Liver (tissue), 8 donors: ENCODE measurements at regions not wholly inside any gene's neighbourhood (a gene's known extent, or its start where the extent isn't known, plus 50 kb on each side); places are given as distances from the start of the nearest gene placed in this dataset.

ENCODE experiments used
- DNase-seq: peaks from one replicate; pipeline ENCODE4 v3.0.0-alpha.2; 2017; ENCODE audit warnings: low spot score
- H3K27ac ChIP-seq, 2 donors: one replicate each; pipeline ENCODE4 v1.7.0; 2013; ENCODE audit warnings: inconsistent platforms in 2 of 2, low read length in 2 of 2, control low read depth in 1 of 2, low read depth in 1 of 2, mild to moderate bottlenecking in 1 of 2
- H3K27me3 ChIP-seq, 4 donors: one replicate each; pipeline versions ENCODE4 v1.6.1 to v1.7.0; 2013; ENCODE audit warnings: low read length in 3 of 4, inconsistent platforms in 1 of 4, mild to moderate bottlenecking in 1 of 4, moderate library complexity in 1 of 4; ENCODE audit not compliant: control insufficient read depth in 4 of 4, insufficient read depth in 4 of 4
- H3K36me3 ChIP-seq, 4 donors: one replicate each; pipeline versions ENCODE4 v1.6.1 to v1.7.0; 2013; ENCODE audit warnings: low read length in 3 of 4, mild to moderate bottlenecking in 3 of 4, low read depth in 1 of 4, moderate library complexity in 1 of 4; ENCODE audit not compliant: control insufficient read depth in 4 of 4, insufficient read depth in 3 of 4
- H3K4me1 ChIP-seq, 4 donors: one replicate each; pipeline versions ENCODE4 v1.6.1 to v1.7.0; 2013; ENCODE audit warnings: low read length in 3 of 4, mild to moderate bottlenecking in 3 of 4, moderate library complexity in 1 of 4; ENCODE audit not compliant: control insufficient read depth in 4 of 4, insufficient read depth in 4 of 4
- H3K4me3 ChIP-seq, 3 donors: one replicate each; pipeline versions ENCODE4 v1.6.1 to v1.7.0; 2013; ENCODE audit warnings: low read length in 3 of 3, control low read depth in 1 of 3, low read depth in 1 of 3, mild to moderate bottlenecking in 1 of 3
- H3K9ac ChIP-seq, 2 donors: one replicate each; pipeline ENCODE4 v1.7.0; 2013; ENCODE audit warnings: low read length in 2 of 2, mild to moderate bottlenecking in 2 of 2, moderate library complexity in 2 of 2, control low read depth in 1 of 2, low read depth in 1 of 2
- H3K9me3 ChIP-seq, 4 donors: one replicate each; pipeline versions ENCODE4 v1.6.1 to v1.7.0; 2013; ENCODE audit warnings: low read length in 3 of 4; ENCODE audit not compliant: control insufficient read depth in 4 of 4
- EGR1 ChIP-seq, 2 donors: IDR thresholded peaks; 2 replicates each; pipeline ENCODE4 v1.6.1; 2016 to 2018; ENCODE audit warnings: antibody characterized with exemption in 2 of 2, low read depth in 2 of 2
- FOXA2 ChIP-seq: IDR thresholded peaks from 2 replicates; pipeline ENCODE4 v1.6.1; 2016; ENCODE audit warnings: antibody characterized with exemption
- GABPA ChIP-seq, 2 donors: IDR thresholded peaks in 1 of 2; conservative IDR thresholded peaks in 1 of 2; 2 replicates each; pipeline ENCODE4 v1.6.1; 2016; ENCODE audit warnings: antibody characterized with exemption in 2 of 2, mild to moderate bottlenecking in 1 of 2, moderate library complexity in 1 of 2
- HNF4A ChIP-seq, 2 donors: conservative IDR thresholded peaks; 2 replicates each; pipeline ENCODE4 v1.6.1; 2016; ENCODE audit warnings: antibody characterized with exemption in 2 of 2, mild to moderate bottlenecking in 2 of 2
- HNF4G ChIP-seq: IDR thresholded peaks from 2 replicates; pipeline ENCODE4 v1.6.1; 2016; ENCODE audit warnings: antibody characterized with exemption
- JUND ChIP-seq, 2 donors: IDR thresholded peaks; 2 replicates each; pipeline ENCODE4 v1.6.1; 2016; ENCODE audit warnings: antibody characterized with exemption in 2 of 2
- NR2F2 ChIP-seq: IDR thresholded peaks from 2 replicates; pipeline ENCODE4 v1.6.1; 2016; ENCODE audit warnings: antibody characterized with exemption
- RAD21 ChIP-seq, 2 donors: IDR thresholded peaks; 2 replicates each; pipeline ENCODE4 v1.6.1; 2016; ENCODE audit warnings: antibody characterized with exemption in 2 of 2, mild to moderate bottlenecking in 2 of 2
- RXRA ChIP-seq, 2 donors: IDR thresholded peaks; 2 replicates each; pipeline ENCODE4 v1.6.1; 2017 to 2018; ENCODE audit warnings: antibody characterized with exemption in 2 of 2, mild to moderate bottlenecking in 1 of 2
- SP1 ChIP-seq: IDR thresholded peaks from 2 replicates; pipeline ENCODE4 v1.6.1; 2018; ENCODE audit warnings: antibody characterized with exemption, mild to moderate bottlenecking
- TAF1 ChIP-seq: conservative IDR thresholded peaks from 2 replicates; pipeline ENCODE4 v1.6.1; 2016; ENCODE audit warnings: antibody characterized with exemption, mild to moderate bottlenecking
- YY1 ChIP-seq: IDR thresholded peaks from 2 replicates; pipeline ENCODE4 v1.6.1; 2016; ENCODE audit warnings: antibody characterized with exemption, mild to moderate bottlenecking
- WGBS: extraction: QIAGEN DNeasy Blood & Tissue Kit; methylation state at CpG from one replicate; pipeline ENCODE4 v1.1.7; 2013; 5-methylcytosine and 5-hydroxymethylcytosine counted together
- TF ChIP-seq, protein P1 (sequence below): fragments of 150-350 bp; IDR thresholded peaks from 2 replicates; pipeline ENCODE4 v1.5.1; 2017; ENCODE audit warnings: improper control_type of control experiment, low read depth, low read length; ENCODE audit not compliant: missing input control
- TF ChIP-seq, protein P2 (sequence below): IDR thresholded peaks from 2 replicates; pipeline ENCODE4 v1.6.1; 2016; ENCODE audit warnings: antibody characterized with exemption, mild to moderate bottlenecking
- TF ChIP-seq, protein P3 (sequence below): IDR thresholded peaks from 2 replicates; pipeline ENCODE4 v1.6.1; 2016; ENCODE audit warnings: antibody characterized with exemption
- TF ChIP-seq, protein P4 (sequence below): IDR thresholded peaks from 2 replicates; pipeline ENCODE4 v1.6.1; 2016; ENCODE audit warnings: antibody characterized with exemption
- donor health status: healthy.
- donor health status: healthy.
- donor health status: healthy.
- donor health status: healthy.
- donor health status: healthy.

DNA sequence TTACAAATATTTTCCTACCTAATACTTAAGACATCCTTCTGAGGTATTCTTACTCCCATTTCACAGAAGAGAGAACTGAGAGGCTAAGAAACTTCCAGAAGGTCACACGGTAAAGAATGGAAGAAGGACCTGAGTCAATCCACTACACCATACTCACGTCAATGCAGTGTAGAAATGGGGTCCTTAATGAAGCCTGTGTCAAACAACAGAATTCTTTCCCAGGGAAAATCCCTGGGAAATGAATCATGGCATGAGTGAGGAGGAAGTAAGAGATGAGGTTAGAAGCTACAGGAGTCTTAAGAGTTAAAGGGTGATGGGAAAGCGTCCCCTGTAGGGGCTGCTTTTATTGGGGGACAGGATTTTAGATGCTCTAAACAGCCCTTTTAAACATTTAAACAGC is 147.9 kb downstream of the C11orf91 start:
- H3K27ac ChIP-seq = no peak overlapping the region
- H3K36me3 ChIP-seq = no peaks in the 10 kb centered on the region
- no peaks in the 10 kb centered on the region for H3K9me3 ChIP-seq
- no peak overlapping the region for H3K4me3 ChIP-seq
- DNase-seq = no peak
- TF ChIP-seq SP1 (no peak), TAF1 (no peak), EGR1 (IDR thresholded peaks at IDR 0.05; ENCODE audit: low read depth in 2 of 2) (no peak), NR2F2 (no peak)
- TF ChIP-seq, protein P1, sequence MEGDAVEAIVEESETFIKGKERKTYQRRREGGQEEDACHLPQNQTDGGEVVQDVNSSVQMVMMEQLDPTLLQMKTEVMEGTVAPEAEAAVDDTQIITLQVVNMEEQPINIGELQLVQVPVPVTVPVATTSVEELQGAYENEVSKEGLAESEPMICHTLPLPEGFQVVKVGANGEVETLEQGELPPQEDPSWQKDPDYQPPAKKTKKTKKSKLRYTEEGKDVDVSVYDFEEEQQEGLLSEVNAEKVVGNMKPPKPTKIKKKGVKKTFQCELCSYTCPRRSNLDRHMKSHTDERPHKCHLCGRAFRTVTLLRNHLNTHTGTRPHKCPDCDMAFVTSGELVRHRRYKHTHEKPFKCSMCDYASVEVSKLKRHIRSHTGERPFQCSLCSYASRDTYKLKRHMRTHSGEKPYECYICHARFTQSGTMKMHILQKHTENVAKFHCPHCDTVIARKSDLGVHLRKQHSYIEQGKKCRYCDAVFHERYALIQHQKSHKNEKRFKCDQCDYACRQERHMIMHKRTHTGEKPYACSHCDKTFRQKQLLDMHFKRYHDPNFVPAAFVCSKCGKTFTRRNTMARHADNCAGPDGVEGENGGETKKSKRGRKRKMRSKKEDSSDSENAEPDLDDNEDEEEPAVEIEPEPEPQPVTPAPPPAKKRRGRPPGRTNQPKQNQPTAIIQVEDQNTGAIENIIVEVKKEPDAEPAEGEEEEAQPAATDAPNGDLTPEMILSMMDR = no peak
- peaks cover 0 to 7% (median 0%) of the 10 kb centered on the region in 4 donors for H3K27me3 ChIP-seq
- H3K9ac ChIP-seq = no peak overlapping the region
- WGBS = 79% methylated on average over 3 of the region's 3 CpGs
- H3K4me1 ChIP-seq = no peaks in the 10 kb centered on the region

DNA sequence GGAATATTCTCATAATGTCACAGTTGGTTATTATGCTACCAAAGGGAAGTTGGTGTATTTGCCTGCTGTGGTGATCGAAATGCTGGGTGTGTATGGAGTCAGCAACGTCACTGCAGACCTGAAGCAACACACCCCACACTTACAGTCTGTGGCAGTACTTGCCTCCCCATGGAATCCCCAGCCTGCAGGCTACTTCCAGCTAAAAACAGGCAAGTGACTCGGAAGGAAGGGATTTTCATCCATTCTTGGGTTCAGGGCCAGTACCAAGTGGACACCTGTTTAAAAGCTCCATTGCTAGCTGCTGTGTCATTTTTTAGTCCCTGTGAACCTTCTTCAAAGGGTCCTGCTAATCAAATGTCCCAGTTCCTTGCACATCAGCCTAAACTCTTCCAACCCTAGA is 149.6 kb downstream of the C11orf91 start:
- no peak for DNase-seq
- Histone ChIP-seq H3K36me3 (no peaks in the 10 kb centered on the region), H3K4me3 (no peak overlapping the region), H3K27me3 (peaks cover 0 to 6% (median 0%) of the 10 kb centered on the region in 4 donors), H3K9me3 (no peaks in the 10 kb centered on the region), H3K9ac (no peak overlapping the region), H3K4me1 (no peaks in the 10 kb centered on the region), H3K27ac (no peak overlapping the region)
- TF ChIP-seq RAD21 (IDR thresholded peaks at IDR 0.05) (no peak), HNF4A (conservative IDR thresholded peaks at IDR 0.05) (no peak), JUND (IDR thresholded peaks at IDR 0.05) (no peak), HNF4G (no peak), SP1 (no peak), FOXA2 (no peak), TAF1 (no peak), RXRA (IDR thresholded peaks at IDR 0.05) (no peak), NR2F2 (no peak)
- TF ChIP-seq, protein P2, sequence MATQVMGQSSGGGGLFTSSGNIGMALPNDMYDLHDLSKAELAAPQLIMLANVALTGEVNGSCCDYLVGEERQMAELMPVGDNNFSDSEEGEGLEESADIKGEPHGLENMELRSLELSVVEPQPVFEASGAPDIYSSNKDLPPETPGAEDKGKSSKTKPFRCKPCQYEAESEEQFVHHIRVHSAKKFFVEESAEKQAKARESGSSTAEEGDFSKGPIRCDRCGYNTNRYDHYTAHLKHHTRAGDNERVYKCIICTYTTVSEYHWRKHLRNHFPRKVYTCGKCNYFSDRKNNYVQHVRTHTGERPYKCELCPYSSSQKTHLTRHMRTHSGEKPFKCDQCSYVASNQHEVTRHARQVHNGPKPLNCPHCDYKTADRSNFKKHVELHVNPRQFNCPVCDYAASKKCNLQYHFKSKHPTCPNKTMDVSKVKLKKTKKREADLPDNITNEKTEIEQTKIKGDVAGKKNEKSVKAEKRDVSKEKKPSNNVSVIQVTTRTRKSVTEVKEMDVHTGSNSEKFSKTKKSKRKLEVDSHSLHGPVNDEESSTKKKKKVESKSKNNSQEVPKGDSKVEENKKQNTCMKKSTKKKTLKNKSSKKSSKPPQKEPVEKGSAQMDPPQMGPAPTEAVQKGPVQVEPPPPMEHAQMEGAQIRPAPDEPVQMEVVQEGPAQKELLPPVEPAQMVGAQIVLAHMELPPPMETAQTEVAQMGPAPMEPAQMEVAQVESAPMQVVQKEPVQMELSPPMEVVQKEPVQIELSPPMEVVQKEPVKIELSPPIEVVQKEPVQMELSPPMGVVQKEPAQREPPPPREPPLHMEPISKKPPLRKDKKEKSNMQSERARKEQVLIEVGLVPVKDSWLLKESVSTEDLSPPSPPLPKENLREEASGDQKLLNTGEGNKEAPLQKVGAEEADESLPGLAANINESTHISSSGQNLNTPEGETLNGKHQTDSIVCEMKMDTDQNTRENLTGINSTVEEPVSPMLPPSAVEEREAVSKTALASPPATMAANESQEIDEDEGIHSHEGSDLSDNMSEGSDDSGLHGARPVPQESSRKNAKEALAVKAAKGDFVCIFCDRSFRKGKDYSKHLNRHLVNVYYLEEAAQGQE = no peak
- TF ChIP-seq, protein P3, sequence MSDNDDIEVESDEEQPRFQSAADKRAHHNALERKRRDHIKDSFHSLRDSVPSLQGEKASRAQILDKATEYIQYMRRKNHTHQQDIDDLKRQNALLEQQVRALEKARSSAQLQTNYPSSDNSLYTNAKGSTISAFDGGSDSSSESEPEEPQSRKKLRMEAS = no peak
- TF ChIP-seq, protein P4, sequence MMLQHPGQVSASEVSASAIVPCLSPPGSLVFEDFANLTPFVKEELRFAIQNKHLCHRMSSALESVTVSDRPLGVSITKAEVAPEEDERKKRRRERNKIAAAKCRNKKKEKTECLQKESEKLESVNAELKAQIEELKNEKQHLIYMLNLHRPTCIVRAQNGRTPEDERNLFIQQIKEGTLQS = no peak
- 71% methylated on average over 3 of the region's 3 CpGs for WGBS

DNA sequence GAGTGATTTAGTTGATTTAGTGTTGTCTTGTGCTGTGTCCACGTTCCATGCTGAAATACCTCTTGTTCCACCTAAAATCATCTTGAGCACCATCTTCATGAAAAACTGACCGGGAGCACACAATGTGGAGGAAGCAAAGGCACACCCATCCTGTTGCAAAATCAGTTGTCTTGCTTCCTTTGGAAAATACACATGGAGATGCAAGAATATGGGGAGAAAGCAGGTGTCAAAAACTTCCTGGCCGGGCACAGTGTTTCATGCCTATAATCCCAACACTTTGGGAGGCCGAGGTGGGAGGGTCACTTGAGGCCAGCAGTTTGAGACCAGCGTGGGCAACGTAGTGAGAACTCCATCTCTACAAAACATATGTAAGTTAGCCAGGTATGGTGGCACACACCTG is 151.1 kb downstream of the C11orf91 start:
- no peak overlapping the region for H3K9ac ChIP-seq
- 69% methylated on average over 6 of the region's 6 CpGs for WGBS
- no peak for DNase-seq
- H3K4me3 ChIP-seq = no peak overlapping the region
- H3K27me3 ChIP-seq = peaks cover 0 to 4% (median 0%) of the 10 kb centered on the region in 4 donors
- no peaks in the 10 kb centered on the region for H3K4me1 ChIP-seq
- no peak overlapping the region for H3K27ac ChIP-seq
- no peaks in the 10 kb centered on the region for H3K9me3 ChIP-seq
- H3K36me3 ChIP-seq = no peaks in the 10 kb centered on the region
- no peak for TF ChIP-seq YY1
- no peak for TF ChIP-seq GABPA (IDR thresholded peaks at IDR 0.05 in 1 of 2, conservative IDR thresholded peaks at IDR 0.05 in 1 of 2)
- TF ChIP-seq, protein P1 = no peak
- TF ChIP-seq, protein P3 = no peak
- no peak for TF ChIP-seq HNF4G
- TF ChIP-seq, protein P2 = no peak
- TF ChIP-seq TAF1 = no peak
- TF ChIP-seq JUND (IDR thresholded peaks at IDR 0.05) = no peak
- TF ChIP-seq RAD21 (IDR thresholded peaks at IDR 0.05) = no peak
